Pancreas (tissue), 10 donors: ENCODE measurements at regions not wholly inside any gene's neighbourhood (a gene's known extent, or its start where the extent isn't known, plus 50 kb on each side); places are given as distances from the start of the nearest gene placed in this dataset.

Experiments
- ATAC-seq, 4 donors: fragments of 200-7000 bp; cut with Tn5 transposase; one replicate each; pipeline versions ENCODE4 v1.8.0 to v1.9.1; 2020; ENCODE audit warnings: mild to moderate bottlenecking in 4 of 4, moderate library complexity in 4 of 4
- DNase-seq, 6 donors: peaks; one replicate each; pipeline ENCODE4 v3.0.0-alpha.2; 2020
- FAIRE-seq: peaks from 2 replicates; lab custom pipeline; 2012; peaks lifted over from hg19 to GRCh38; lab: Jason Lieb, UNC
- H3K27ac ChIP-seq, 4 donors: fragments of 200-600 bp; sonication (generic); 1 replicate in 3 of 4; 2 replicates in 1 of 4; pipeline versions ENCODE4 v1.5.0 to v1.8.0; 2020
- H3K27me3 ChIP-seq, 4 donors: fragments of 200-600 bp; one replicate each; pipeline ENCODE4 v1.8.0; 2021
- H3K36me3 ChIP-seq, 3 donors: fragments of 200-600 bp; sonication (generic) in 1 of 3; one replicate each; pipeline versions ENCODE4 v1.5.0 to v1.8.0; 2020 to 2021
- H3K4me1 ChIP-seq, 3 donors: fragments of 200-600 bp; one replicate each; pipeline ENCODE4 v1.8.0; 2021
- H3K4me3 ChIP-seq, 4 donors: fragments of 200-600 bp; sonication (generic) in 2 of 4; one replicate each; pipeline versions ENCODE4 v1.5.0 to v1.8.0; 2020 to 2021
- H3K9me3 ChIP-seq, 4 donors: fragments of 200-600 bp; one replicate each; pipeline ENCODE4 v1.8.0; 2021
- CTCF ChIP-seq, 4 donors: fragments of 200-600 bp; sonication (generic) in 3 of 4; IDR thresholded peaks; one replicate each; pipeline versions ENCODE4 v1.5.0 to v1.8.0; 2021; ENCODE audit warnings: antibody characterized with exemption in 4 of 4
- WGBS, 2 donors: extraction: QIAGEN DNeasy Blood & Tissue Kit; methylation state at CpG; one replicate each; pipeline ENCODE4 v1.1.7; 2013; 5-methylcytosine and 5-hydroxymethylcytosine counted together
- intact Hi-C, 3 donors: fragments of 100-400 bp; cut with DNase I; formaldehyde crosslinking; loops; one replicate each; pipeline versions ENCODE4 v1.11.1 to v1.14.2; 2022
- donor health status: healthy with polysubstance abuse.
- donor health status: DM: no; HTN: no; CAD: no; lungs with moderate emphysema.
- donor health status: DM: no; HTN: no; CAD: no.
- donor health status: control.
- donor health status: control.
- donor health status: Bipolar disorder and iron deficiency.
- donor health status: DM: yes; HTN: yes; CAD: no.
- donor health status: DM: no; HTN: no; CAD: no.
- donor health status: DM: no; HTN: no; CAD: no.
- donor health status: DM: yes; HTN: yes; CAD: no.

DNA sequence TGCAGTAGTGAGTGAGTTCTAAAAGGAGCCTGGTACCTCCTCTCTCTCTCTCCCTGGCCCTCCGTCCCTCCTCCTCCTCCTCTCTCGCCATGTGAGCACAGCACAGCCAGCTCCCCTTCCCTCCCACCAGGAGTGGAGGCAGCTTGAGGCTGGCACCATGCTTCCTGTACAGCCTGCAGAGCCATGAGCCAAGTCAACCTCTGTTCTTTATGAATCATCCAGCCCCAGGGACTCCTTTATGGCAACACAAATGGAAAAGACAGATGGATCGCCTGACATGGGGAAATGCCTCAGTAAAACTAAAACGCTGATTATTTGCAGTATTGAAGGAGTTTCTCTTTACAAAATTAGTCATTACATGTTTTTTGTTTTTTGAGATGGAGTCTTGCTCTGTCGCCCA is 233.7 kb upstream of the ARID1B start:
- no peak for FAIRE-seq
- TF ChIP-seq CTCF (IDR thresholded peaks at IDR 0.05): no peak
- Histone ChIP-seq H3K27ac (no peak overlapping the region), H3K4me3 (no peak overlapping the region), H3K36me3 (no peaks in the 10 kb centered on the region), H3K27me3 (no peaks in the 10 kb centered on the region), H3K9me3 (no peaks in the 10 kb centered on the region), H3K4me1 (no peaks in the 10 kb centered on the region)
- no peak for ATAC-seq
- intact Hi-C loops: no loop called here
- WGBS, 2 donors: 73 to 87% methylated on average over 5 of the region's 5 CpGs
- no peak for DNase-seq

GRCh38 chr6:156538875-156539660 is 238.1 kb upstream of the ARID1B start:
- no peak overlapping the region for H3K4me3 ChIP-seq
- no peak for TF ChIP-seq CTCF (IDR thresholded peaks at IDR 0.05)
- no peaks in the 10 kb centered on the region for H3K9me3 ChIP-seq
- DNase-seq (no peak), FAIRE-seq (no peak), ATAC-seq (peak in 1 of 4 donors; percentile 25)
- H3K36me3 ChIP-seq: no peaks in the 10 kb centered on the region
- WGBS, 2 donors: 39 to 40% methylated on average over 16 of the region's 16 CpGs
- intact Hi-C loops: no loop called here
- H3K4me1 ChIP-seq: no peaks in the 10 kb centered on the region
- no peaks in the 10 kb centered on the region for H3K27me3 ChIP-seq
- H3K27ac ChIP-seq: no peak overlapping the region

DNA sequence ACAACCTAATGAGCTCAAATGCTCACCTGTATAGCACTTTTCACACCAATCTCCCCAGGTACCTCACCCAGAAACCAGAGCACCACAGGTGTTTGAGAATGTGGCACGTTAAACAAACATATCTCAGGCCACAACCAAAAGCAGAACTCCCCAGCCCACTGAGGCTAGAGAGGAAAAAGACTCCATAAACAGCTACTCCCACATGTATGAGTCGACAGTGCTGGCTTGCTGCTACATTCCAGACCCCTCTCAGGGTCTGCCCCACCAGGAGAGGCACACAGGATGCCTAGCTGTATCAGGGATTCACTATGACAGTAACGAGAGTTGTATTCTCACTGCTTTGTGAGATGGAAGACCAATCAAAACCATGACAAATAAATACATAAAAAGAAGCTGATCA is 242.6 kb upstream of the ARID1B start:
- intact Hi-C loops: no loop called here

GRCh38 chr6:156533872-156534524 is 243.2 kb upstream of the ARID1B start:
- 32 to 41% methylated on average over 4 of the region's 4 CpGs for WGBS, 2 donors
- intact Hi-C loops: no loop called here
- H3K9me3 ChIP-seq: no peaks in the 10 kb centered on the region
- no peak for TF ChIP-seq CTCF (IDR thresholded peaks at IDR 0.05)
- ATAC-seq (peak in 3 of 4 donors; percentile 12 to 56 (median 38)), DNase-seq (no peak), FAIRE-seq (no peak)
- H3K27me3 ChIP-seq: no peaks in the 10 kb centered on the region
- no peaks in the 10 kb centered on the region for H3K4me1 ChIP-seq
- H3K27ac ChIP-seq: no peak overlapping the region
- no peak overlapping the region for H3K4me3 ChIP-seq
- no peaks in the 10 kb centered on the region for H3K36me3 ChIP-seq

More for the DNA sequence above, 242.6 kb upstream of the ARID1B start:
- ATAC-seq (no peak), FAIRE-seq (no peak), DNase-seq (no peak)
- WGBS, 2 donors: 48 to 53% methylated on average over 3 of the region's 3 CpGs
- Histone ChIP-seq H3K4me1 (no peaks in the 10 kb centered on the region), H3K9me3 (no peaks in the 10 kb centered on the region), H3K4me3 (no peak overlapping the region), H3K27me3 (no peaks in the 10 kb centered on the region), H3K27ac (no peak overlapping the region), H3K36me3 (no peaks in the 10 kb centered on the region)
- TF ChIP-seq CTCF (IDR thresholded peaks at IDR 0.05): no peak

DNA sequence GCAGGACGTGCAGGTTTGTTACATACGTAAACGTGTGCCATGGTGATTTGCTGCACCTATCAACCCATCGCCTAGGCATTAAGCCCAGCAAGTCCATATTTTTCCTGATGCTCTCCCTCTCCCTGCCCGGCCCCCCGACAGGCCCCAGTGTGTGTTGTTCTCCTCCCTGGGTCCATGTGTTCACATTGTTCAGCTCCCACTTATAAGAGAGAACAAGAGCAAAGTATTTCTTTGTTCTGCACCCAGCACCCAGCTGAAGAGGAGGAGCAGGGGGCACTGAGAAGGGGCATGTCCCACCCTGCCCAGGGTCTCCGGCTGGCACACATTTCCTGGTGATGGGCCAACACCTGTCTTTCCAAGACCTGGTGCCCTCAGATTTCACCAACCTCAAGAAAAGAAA is 251.1 kb upstream of the ARID1B start:
- 65 to 72% methylated on average over 7 of the region's 7 CpGs for WGBS, 2 donors
- no peak for FAIRE-seq
- intact Hi-C loops: no loop called here

More for the DNA sequence above, 251.1 kb upstream of the ARID1B start:
- no peak for TF ChIP-seq CTCF (IDR thresholded peaks at IDR 0.05)
- Histone ChIP-seq H3K27me3 (no peaks in the 10 kb centered on the region), H3K4me3 (no peak overlapping the region), H3K36me3 (no peaks in the 10 kb centered on the region), H3K27ac (no peak overlapping the region), H3K4me1 (no peaks in the 10 kb centered on the region), H3K9me3 (no peaks in the 10 kb centered on the region)
- ATAC-seq (no peak), DNase-seq (no peak)
